AG09319 (cell line): ENCODE measurements at regions not wholly inside any gene's neighbourhood (a gene's known extent, or its start where the extent isn't known, plus 50 kb on each side); places are given as distances from the start of the nearest gene placed in this dataset.

Source experiments
- DNase-seq: peaks from one replicate; pipeline ENCODE4 v3.0.0-alpha.2; 2010; ENCODE audit warnings: low read depth; ENCODE audit errors: extremely low read depth
- CTCF ChIP-seq: IDR thresholded peaks from 2 replicates; pipeline ENCODE4 v1.5.1; 2011; ENCODE audit warnings: low read depth, mild to moderate bottlenecking, inconsistent platforms, low read length, moderate library complexity

- TF ChIP-seq CTCF = no peak
- no peak for DNase-seq
Measured at GRCh38 chr2:183232161-183232865, 108.1 kb downstream of the NUP35 start.

GRCh38 chr2:183242937-183243336 lies 118.7 kb downstream of the NUP35 start:
- no peak for DNase-seq
- TF ChIP-seq CTCF = no peak

DNA sequence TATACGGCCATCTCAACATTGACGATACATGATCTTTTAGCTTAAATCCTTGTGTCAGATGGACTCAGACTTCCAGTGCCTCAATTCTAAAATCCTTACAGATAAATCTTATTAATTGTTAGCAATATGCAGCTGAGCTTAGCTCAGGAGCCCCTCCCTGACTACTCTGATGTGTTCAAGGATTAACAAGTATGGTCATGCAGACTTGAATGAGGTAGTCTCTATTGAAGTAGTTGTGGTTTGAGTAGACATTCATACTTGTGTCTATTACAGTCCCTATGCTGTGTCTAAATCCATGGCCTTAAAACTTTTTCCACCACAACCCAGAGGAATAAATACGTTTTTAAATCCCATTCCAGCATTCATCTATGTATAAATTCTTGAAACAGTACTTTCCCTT lies 119.5 kb downstream of the NUP35 start:
- no peak for DNase-seq
- TF ChIP-seq CTCF = no peak

- no peak for DNase-seq
- no peak for TF ChIP-seq CTCF
Measured at GRCh38 chr2:183244300-183244844, 120.1 kb downstream of the NUP35 start.

- TF ChIP-seq CTCF = peak; percentile 44
- DNase-seq = no peak
Measured at GRCh38 chr2:183248866-183249567, 124.8 kb downstream of the NUP35 start.

DNA sequence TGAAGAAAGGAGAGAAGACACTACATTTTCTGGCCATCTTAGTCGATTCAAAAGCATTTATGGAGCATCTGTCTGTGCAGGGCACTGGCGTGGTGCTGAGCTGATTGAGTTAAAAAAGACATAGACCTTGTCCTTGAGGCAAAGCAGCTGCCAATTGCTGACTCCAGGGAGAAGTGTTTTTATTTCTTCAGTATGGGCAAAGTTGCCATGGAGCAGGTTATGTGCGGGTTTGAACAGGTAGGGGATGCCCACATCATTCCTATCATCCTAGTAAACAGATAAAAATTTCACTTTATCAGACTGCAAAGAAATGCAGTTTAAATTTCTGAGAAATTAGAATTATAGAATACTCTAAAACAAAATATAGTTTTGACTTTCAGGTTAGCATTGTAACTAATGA lies 125.8 kb downstream of the NUP35 start:
- no peak for TF ChIP-seq CTCF
- no peak for DNase-seq

- TF ChIP-seq CTCF = no peak
- DNase-seq = no peak
Measured at GRCh38 chr2:183250472-183250871, 126.2 kb downstream of the NUP35 start.
